Ishikawa (cell line): ENCODE measurements at regions not wholly inside any gene's neighbourhood (a gene's known extent, or its start where the extent isn't known, plus 50 kb on each side); places are given as distances from the start of the nearest gene placed in this dataset.

Experiments
- CEBPB ChIP-seq: IDR thresholded peaks from 2 replicates; pipeline ENCODE4 v1.6.1; 2012
- CREB1 ChIP-seq: IDR thresholded peaks from 2 replicates; pipeline ENCODE4 v1.6.1; 2012; ENCODE audit warnings: low read depth
- EGR1 ChIP-seq: IDR thresholded peaks from 2 replicates; pipeline ENCODE4 v1.6.1; 2012
- FOXM1 ChIP-seq: IDR thresholded peaks from 2 replicates; pipeline ENCODE4 v1.6.1; 2012; ENCODE audit warnings: low read depth, borderline replicate concordance
- NFIC ChIP-seq: IDR thresholded peaks from 2 replicates; pipeline ENCODE4 v1.6.1; 2012
- RAD21 ChIP-seq: IDR thresholded peaks from 2 replicates; pipeline ENCODE4 v1.6.1; 2012; ENCODE audit warnings: low read depth
- TAF1 ChIP-seq: IDR thresholded peaks from 2 replicates; pipeline ENCODE4 v1.6.1; 2012; ENCODE audit warnings: low read depth, mild to moderate bottlenecking
- TCF12 ChIP-seq: IDR thresholded peaks from 2 replicates; pipeline ENCODE4 v1.6.1; 2012; ENCODE audit warnings: low read depth
- TEAD4 ChIP-seq: IDR thresholded peaks from 2 replicates; pipeline ENCODE4 v1.6.1; 2012
- YY1 ChIP-seq: IDR thresholded peaks from 2 replicates; pipeline ENCODE4 v1.6.1; 2012; ENCODE audit warnings: low read depth
- ZBTB7A ChIP-seq: IDR thresholded peaks from 2 replicates; pipeline ENCODE4 v1.6.1; 2012; ENCODE audit warnings: low read depth
- TF ChIP-seq, protein P1 (sequence below): IDR thresholded peaks from 2 replicates; pipeline ENCODE4 v1.6.1; 2012
- TF ChIP-seq, protein P2 (sequence below): IDR thresholded peaks from 2 replicates; pipeline ENCODE4 v1.6.1; 2012; ENCODE audit warnings: low read depth, mild to moderate bottlenecking
- TF ChIP-seq, protein P3 (sequence below): IDR thresholded peaks from 2 replicates; pipeline ENCODE4 v1.6.1; 2012

DNA sequence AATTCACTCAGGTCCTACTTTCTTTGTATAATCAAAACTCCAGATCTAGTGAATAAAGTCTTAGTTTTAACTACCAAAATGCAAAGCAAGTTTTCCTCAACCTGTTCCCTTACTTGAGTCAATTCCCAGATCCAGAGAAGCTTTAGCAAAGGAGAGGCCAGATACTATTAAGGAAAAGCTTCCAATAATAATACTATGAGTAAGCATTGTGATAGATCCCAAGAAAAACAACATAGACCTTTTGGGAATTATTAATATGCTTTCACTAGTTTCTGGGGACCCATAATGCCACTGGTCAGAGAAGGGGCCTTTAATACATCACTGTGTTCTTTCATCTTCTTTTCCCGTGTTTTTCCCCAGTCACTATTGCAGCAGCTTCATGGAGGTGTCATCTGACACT, 339.9 kb upstream of the CDIN1 start:
- TF ChIP-seq CREB1 (no peak), RAD21 (no peak), ZBTB7A (no peak), FOXM1 (no peak), NFIC (no peak)
- TF ChIP-seq, protein P1, sequence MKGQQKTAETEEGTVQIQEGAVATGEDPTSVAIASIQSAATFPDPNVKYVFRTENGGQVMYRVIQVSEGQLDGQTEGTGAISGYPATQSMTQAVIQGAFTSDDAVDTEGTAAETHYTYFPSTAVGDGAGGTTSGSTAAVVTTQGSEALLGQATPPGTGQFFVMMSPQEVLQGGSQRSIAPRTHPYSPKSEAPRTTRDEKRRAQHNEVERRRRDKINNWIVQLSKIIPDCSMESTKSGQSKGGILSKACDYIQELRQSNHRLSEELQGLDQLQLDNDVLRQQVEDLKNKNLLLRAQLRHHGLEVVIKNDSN, result no peak
- TF ChIP-seq, protein P2, sequence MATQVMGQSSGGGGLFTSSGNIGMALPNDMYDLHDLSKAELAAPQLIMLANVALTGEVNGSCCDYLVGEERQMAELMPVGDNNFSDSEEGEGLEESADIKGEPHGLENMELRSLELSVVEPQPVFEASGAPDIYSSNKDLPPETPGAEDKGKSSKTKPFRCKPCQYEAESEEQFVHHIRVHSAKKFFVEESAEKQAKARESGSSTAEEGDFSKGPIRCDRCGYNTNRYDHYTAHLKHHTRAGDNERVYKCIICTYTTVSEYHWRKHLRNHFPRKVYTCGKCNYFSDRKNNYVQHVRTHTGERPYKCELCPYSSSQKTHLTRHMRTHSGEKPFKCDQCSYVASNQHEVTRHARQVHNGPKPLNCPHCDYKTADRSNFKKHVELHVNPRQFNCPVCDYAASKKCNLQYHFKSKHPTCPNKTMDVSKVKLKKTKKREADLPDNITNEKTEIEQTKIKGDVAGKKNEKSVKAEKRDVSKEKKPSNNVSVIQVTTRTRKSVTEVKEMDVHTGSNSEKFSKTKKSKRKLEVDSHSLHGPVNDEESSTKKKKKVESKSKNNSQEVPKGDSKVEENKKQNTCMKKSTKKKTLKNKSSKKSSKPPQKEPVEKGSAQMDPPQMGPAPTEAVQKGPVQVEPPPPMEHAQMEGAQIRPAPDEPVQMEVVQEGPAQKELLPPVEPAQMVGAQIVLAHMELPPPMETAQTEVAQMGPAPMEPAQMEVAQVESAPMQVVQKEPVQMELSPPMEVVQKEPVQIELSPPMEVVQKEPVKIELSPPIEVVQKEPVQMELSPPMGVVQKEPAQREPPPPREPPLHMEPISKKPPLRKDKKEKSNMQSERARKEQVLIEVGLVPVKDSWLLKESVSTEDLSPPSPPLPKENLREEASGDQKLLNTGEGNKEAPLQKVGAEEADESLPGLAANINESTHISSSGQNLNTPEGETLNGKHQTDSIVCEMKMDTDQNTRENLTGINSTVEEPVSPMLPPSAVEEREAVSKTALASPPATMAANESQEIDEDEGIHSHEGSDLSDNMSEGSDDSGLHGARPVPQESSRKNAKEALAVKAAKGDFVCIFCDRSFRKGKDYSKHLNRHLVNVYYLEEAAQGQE, result no peak
- TF ChIP-seq, protein P3, sequence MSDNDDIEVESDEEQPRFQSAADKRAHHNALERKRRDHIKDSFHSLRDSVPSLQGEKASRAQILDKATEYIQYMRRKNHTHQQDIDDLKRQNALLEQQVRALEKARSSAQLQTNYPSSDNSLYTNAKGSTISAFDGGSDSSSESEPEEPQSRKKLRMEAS, result no peak

DNA sequence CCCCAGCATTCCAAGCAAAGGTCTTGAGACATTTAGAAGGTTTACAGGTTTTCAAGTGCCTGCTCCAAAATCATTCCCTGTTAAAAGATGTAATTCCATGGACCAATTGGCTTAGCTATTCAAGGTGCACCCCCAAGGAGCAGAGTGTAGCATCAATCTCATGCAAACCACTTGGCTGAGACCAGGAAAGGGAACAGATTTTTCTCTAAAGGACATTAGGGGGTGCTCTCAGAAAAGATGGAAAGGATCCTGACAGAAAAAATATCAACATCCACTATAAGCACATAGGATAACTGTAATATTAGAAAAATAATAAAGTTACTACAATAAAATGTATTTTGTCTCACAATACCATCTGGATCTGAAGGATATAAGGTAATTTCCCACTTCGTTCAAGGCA, 328.0 kb upstream of the CDIN1 start:
- TF ChIP-seq, protein P2, result no peak
- TF ChIP-seq CEBPB, result no peak
- TF ChIP-seq NFIC, result no peak
- TF ChIP-seq CREB1, result no peak
- TF ChIP-seq TAF1, result no peak
- TF ChIP-seq TEAD4, result no peak
- no peak for TF ChIP-seq FOXM1
- no peak for TF ChIP-seq EGR1
- TF ChIP-seq ZBTB7A, result no peak
- no peak for TF ChIP-seq YY1

DNA sequence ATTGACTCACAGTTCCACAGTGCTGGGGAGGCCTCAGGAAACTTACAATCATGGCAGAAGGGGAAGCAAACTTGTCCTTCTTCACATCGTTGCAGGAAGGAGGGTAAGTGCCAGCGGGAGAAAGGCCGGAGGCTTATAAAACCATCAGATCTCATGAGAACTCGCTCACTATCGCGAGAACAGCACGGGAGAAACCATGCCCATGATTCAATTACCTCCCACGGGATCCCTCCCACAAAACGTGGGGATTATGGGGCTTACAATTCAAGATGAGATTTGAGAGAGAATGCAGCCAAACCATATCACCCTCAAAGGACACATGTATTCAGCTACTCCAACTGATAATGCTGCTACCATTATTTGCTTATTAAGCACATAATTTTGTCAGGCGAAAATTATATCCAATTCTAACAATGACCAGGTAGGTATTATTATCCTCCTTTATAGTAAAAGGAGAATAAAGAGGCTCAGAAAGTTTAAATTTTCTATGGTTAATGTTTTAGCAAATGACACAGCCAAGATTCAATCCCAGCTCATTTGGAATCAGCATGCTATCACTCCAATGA, 327.2 kb upstream of the CDIN1 start:
- no peak for TF ChIP-seq YY1
- no peak for TF ChIP-seq NFIC
- no peak for TF ChIP-seq RAD21
- TF ChIP-seq TAF1, result no peak

DNA sequence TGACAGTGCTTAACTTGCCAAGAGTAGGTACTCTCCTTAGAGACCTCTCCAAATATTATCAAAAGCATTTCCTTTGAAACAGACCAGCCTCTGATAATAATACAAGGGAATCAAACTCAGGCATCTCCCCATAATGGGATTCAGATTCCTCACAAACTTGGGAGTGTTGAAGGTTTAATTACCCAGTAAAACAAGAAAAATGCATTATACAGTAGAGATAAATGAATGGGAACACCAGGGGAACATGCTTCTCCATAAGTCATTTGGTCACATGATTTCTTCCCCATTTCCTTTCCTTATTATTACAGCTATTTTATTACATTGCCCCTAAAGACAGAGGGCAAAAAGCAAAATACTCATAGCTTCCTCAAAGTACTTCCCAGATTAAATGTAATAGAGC, 325.0 kb upstream of the CDIN1 start:
- TF ChIP-seq, protein P2, result no peak
- no peak for TF ChIP-seq ZBTB7A
- no peak for TF ChIP-seq EGR1
- TF ChIP-seq, protein P1, result no peak
- no peak for TF ChIP-seq NFIC
- no peak for TF ChIP-seq TCF12

DNA sequence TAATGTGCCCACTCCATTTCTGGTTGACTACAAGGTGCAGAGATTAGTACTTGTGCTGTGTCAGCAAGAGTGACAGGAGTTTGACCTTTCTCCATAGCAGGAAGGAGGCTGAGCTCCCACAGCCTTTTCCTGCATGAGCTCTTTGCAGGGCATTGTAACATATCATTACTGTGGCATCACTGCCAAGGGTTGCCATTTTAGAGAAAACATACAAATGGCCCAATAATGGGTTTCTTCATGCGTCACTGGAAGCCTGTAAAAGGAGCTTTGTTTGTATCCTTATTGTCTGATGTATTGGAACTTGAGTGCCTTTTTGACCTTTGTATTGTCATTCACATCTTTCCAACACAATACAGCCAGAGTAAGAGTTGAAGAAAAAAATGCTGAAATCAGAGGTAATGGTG, 323.0 kb upstream of the CDIN1 start:
- TF ChIP-seq, protein P1, result no peak
- TF ChIP-seq, protein P2, result no peak
